Activated CD8-positive, alpha-beta memory T cell treated with anti-CD3 and anti-CD28 coated beads for 1 hour (primary cell): ENCODE measurements at regions not wholly inside any gene's neighbourhood (a gene's known extent, or its start where the extent isn't known, plus 50 kb on each side); places are given as distances from the start of the nearest gene placed in this dataset.
"Not testable (repeated sequence)": the region's sequence is repeated elsewhere in the genome, so short reads cannot be mapped to it uniquely, and the experiment has no call there.

Experiments
- DNase-seq, 2 donors: peaks; one replicate each; pipeline ENCODE4 v3.0.0-alpha.2; 2020; ENCODE audit warnings: low read depth in 1 of 2; ENCODE audit errors: extremely low read depth in 1 of 2

DNA sequence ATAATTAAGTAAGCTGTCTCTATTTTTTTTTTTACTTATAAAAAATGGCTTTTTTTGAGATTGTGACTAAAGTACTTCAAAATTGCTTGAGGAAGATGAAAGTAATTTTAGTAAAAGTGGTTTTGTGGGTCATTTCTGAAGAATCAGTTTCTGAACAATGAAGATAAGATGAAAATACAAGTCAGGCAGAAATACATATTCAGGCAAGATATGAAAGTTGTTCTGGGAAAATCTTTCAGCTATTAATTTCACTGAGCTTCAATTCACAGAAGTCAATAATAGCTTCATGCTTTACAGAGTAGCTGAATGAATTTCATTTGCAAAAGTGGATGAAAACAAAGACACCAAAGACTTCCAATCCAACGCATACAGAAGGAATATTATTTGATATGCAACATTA is 305.2 kb upstream of the ARSJ start:
- DNase-seq = no peak

DNA sequence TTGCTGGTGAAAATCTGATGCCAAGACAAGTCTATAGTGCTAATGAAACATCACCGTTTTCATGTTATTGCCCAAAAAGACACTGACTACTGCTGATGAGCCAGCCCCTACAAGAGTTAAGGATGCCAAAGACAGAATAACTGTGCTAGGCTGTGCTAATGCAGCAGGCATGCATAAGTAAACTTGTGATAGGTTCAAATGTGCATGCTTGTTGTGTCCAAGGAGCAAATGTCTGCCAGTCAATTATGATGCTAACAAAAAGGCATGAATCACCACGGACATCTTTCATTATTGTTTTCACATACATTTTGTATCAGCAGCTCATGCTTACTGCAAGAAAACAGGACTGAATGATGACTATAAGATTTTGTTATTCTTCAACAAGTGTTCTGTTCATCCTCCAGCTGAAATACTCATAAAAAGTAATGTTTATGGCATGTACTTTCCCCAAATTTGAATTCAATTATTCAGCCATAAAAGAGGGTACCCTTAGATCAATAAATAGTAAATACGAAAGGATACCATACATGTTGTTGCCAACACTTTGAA is 306.9 kb upstream of the ARSJ start:
- no peak for DNase-seq

DNA sequence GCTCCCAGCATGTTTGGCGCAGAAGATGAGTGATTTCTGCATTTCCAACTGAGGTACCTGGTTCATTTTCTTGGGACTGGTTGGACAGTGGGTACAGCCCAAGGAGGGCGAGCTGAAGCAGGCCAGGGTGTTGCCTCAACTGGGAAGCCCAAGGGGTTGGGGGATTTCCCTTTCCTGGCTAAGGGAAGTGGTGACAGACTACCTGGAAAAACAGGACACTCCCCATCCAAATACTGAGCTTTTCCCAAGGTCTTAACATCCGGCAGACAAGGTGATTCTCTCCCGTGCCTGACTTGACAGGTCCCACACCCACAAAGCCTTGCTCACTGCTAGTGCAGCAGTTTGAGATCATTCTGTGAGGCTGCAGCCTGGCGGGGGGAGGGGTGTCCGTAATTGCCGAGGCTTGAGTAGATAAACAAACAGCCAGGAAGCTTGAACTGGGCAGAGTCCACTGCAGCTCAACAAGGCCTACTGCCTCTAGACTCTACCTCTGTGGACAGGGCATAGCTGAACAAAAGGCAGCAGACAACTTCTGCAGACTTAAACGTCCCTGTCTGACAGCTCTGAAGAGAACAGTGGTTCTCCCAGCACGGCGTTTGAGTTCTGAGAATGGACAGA is 307.7 kb upstream of the ARSJ start:
- no peak for DNase-seq

DNA sequence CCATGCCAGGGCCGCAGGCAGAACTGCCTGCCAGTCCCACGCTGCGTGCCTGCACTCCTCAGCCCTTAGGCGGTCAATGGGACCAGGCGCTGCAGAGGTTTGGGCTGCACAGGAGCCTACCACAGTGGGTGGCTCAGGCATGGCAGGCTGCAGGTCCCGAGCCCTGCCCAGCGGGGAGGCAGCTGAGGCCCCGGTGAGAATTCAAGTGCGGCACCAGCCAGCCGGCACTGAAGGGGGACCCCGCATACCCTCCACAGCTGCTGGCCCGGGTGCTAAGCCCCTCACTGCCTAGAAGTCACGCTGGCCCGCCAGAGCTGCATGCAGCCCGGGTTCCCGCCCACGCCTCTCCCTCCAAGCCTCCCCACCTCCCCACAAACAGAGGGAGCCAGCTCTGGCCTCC is 302.5 kb upstream of the UGT8 start:
- no peak for DNase-seq

DNA sequence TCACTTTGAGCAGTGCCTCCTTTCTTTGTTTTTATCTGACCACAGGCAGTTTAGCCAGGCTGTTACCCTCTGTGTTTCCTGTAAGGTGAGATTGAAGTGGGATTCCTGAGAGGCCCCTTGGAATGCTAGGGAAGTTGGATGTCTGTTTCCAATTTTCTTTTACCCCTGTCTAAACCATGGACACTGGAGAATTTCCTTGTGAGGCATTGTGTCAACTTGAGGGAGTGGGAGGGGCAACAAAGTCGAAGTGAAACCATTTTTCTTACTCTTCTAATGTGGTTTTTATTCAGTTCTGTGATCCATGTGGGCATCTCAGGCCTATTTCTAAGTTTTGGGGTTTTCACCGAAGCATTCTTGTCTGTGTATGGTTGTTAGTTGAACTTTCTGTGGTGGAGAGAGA is 296.1 kb upstream of the UGT8 start:
- no peak for DNase-seq

DNA sequence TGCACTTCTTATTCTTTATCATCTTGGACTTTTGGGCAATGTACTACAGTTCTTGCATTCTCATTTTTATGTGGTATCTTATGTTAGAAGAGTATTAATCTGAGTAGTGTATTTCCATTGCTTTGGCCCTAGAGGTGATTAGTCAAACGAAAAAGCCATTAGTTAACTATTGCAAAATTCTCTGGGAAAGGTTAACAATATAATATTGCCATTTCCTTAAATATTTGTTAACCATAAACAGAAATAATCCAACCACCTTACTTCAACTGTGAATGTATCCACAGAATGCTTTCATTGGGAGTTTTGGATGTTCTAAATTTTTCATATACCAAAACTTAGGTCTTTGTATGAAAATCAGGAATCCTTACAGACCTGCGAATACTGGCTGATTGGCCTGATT is 294.6 kb upstream of the UGT8 start:
- no peak for DNase-seq

DNA sequence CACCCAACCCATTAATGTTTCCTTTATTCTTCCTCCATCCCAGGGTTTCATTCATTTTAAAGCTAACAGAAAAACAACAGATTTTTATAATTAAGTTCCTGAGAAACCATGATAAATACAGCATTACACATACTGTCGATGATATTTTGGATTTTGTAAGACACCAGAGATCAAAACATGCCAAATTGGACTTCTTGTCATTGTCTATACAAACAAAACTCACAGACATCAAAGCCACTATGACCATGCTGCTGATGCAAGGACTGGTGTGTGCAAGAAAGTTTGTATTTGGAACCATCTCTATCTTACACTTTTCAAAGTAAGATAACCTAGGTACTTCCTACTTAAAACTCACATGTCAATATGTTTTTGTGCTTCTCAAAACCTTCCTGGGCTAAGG is 294.0 kb upstream of the UGT8 start:
- no peak for DNase-seq

DNA sequence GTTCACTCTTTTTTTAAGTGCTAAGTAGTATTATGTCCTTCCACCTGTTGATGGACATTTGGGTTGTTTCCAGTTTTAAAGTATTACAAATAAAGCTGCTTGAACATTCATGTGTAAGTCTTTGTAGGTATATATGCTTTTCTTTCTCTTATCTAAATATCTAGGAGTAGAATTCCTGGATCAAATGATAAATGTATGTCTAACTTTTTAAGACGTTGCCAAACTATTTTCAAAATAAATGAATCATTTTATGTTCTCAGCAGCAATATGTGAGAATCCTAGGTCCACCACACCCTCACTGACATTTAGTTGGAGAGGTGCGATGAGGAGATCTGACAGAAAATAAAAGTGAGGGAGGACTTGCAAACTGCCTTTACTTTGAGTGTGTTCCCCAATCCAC is 291.7 kb upstream of the UGT8 start:
- DNase-seq = no peak

DNA sequence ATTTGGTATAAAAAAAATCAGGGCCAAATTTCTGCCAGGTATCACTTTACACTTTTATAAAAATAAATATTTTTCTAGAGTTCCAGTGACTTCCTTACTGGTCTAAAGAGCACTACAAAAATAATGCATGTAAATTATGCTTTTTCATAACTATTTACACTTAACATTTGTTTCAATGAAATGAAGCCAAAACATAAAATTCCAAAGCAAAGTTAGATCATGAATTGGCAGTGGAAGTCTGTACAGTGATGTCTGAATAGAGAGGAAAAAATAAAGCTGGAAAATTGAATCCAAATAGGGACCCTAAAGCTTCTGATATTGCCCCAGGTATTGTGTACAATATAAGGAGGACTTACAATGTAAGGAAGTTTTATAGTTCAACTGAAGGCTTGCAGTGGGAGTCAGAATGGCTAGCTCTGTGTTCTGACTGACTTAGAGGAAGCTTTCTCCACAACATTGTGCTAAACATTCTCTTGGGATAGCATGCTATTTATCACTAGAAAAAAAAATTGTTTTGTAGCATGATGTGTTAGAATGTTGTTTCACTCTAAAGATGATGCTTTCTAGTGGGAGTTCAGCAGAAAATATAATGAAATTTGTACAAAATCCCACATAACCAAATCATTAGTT is 288.2 kb upstream of the UGT8 start:
- no peak for DNase-seq

DNA sequence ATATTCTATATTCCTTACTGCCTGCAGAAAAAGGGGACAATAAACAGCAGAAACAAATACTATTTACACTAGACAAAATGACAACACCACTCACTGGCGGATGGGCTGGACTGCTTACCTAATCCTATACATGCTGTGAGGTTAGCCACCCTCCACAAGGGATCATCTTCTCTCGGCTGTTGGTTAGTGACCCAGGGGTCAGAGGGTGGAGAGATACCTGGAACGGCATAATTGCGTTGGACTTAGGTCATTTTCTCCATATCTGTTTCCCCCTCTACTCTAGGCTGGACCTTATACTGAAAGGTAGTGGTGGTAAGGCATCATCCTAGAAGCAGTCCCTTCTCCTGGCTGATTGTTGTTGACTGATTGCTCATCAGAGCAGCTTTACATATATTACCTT is 286.8 kb upstream of the UGT8 start:
- DNase-seq = no peak

DNA sequence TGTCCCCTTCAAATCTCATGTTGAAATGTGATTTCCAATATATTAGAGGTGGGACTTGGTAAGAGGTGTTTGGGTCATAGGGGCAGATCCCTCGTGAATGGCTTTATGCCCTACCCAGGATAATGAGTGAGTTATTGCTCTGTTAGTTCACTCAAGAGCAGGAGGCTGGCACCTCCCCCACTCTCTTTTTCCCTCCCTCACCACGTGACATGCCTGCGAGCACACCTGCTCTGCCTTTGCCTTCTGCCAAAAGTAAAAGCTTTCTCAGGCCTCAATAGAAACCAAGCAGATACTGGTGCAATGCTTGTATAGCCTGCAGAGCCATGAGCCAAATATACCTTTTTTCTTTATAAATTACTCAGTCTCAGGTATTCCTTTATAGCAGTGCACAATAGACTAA is 286.3 kb upstream of the UGT8 start:
- no peak for DNase-seq

DNA sequence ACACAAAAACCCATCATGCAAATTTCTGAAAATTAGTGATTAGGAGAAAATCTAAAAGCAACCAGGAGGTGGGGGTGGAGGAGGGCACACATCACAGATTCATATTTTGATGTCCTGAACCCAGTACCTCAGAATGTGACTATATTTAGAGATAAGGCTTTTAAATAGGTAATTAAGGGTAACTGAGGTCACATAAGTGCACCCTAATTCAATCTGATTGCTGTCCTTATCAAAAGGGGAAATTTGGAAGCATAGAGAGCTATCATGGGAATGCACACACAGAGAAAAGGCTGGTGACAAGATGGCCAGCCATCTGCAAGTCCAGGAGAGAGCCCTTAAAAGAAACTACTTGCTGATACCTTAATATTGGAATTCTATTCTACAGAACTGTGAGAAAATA is 281.8 kb upstream of the UGT8 start:
- no peak for DNase-seq

DNA sequence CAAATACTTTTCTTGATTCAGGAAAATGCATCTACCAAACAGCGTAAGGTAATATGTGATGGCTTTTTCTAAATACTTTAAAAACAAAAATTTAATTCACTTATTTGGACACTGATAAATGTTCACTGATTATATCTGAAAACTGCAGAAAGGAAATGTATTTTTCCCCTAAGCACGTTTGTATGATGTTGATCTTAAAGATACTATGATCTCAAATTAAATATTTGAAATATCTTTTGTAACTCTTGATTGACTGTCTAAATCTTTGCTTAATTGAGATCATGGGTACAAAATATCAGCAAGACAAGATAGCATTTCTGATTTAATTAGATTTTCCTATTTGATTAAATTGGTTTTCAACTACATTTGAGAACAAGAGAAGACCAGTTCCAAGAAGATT is 281.0 kb upstream of the UGT8 start:
- no peak for DNase-seq

DNA sequence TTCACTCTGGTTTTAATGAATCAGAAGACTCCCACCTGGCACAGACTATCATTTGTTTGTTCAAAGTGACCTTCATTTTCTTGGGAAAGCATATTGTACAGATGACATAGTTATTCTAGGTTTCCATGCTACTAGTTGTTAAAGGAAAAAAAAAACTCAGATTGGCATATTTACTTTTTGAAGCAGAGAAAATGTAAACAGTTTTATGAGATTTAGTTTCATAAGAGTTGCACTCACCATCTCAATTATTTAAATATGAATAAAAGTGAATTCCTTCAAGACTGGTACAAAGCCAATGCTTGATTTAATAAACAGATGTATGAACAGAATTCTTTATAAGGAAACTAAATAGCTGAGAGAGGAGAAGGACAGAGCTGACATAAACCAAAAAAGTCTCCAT is 280.3 kb upstream of the UGT8 start:
- no peak for DNase-seq

DNA sequence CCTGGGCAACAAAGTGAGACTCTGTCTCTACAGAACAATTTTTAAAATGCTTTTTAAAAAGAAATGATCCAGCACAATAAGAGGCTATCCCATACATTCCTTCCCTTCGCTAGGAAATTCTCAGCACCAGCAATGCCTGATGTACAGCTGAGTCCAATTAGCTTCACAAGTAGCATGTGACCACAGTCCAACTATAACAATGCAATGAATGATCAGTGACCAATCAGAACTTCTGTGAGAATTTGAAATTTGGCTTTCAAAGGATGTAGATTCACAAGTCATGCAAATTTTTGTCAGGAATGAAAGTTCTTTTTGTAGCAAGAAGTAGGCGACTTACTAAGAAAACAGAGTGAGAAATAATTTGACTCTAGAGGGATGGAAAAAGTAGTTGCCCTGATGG is 278.5 kb upstream of the UGT8 start:
- DNase-seq = no peak

DNA sequence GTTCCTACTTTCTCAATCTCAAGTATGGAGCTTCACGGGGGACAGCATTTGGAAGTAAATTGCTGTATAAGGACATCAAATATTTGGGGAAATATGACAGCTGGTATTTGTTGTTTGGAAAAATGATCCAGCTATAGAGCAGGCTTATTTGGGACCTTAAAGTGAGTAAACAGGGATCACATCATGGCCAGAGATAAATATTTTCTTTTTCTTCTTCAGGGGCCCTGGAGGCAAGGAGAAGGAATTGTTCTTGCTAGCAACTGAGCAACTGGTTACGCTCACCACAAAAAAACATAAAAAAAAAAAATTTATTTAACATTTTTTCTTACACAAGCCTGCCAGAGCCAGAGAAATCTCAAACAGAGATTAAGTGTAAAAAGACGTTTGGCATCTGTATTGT is 277.2 kb upstream of the UGT8 start:
- DNase-seq = no peak

DNA sequence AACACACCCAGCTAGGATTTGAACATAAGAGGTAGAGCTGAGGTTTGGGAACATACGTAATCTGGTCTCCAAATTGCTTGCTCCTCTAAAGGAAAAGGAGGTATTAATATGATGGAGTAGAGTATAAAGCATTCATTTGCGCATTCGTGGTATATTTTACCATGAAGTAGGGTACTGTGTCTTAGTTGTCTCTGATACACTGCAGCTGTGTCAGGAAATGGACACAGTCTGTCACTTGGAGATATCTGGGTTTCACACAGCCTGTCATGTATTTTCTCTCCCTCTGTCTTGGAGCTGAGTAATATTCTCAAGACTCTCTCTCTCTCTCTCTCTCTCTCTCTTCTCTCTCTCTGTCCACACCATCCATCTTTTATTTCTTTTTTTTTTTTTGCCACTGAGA is 274.8 kb upstream of the UGT8 start:
- DNase-seq = no peak

DNA sequence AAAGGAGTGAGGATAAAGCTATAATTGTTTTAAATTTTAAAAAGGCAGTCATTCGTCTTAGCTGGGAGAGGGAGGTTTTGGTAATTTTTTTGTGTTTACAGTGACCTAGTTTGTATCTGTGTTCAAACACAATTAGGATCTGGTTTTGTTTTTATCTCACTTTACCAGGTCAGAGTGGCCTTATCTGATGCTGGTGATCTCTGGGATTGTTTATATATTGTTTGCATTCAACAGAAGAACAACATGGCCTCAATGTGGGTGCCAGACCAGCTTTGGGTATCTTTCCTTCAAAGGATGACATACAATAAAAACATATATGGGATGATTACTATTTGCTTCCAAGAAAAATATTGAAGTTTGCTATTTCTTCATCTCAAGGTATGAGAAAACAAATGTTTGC is 272.2 kb upstream of the UGT8 start:
- no peak for DNase-seq

DNA sequence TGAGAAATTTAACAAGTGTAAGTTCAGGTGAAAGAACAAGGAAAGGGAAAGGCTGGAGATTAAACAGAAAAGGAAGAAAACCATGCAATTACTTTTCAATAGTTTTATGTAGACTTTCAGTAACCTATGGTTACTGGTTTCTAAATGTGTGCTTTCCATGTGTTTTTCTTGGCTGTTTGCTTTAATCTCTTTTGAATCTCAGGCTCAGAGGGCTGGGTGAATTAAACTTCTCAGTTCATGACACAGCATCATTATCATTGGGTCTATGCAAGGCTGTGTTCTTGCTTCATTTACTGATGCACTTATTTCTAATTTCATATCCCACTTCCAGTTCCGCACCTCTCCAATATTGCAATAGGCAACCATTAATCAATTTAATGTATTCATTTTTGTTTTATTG is 266.5 kb upstream of the UGT8 start:
- DNase-seq = no peak

DNA sequence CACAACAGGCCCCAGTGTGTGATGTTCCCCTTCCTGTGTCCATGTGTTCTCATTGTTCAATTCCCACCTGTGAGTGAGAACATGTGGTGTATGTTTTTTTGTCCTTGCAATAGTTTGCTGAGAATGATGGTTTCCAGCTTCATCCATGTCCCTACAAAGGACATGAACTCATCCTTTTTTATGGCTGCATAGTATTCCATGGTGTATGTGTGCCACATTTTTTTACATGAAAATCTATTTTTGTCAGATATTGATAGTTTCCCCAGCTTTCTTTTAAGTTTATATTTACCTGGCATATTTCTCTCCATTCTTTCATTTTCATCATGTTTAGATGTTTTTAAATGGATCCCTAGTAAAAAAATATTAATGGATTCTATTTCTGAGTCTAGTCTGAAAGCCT is 264.2 kb upstream of the UGT8 start:
- DNase-seq = not testable (repeated sequence)

DNA sequence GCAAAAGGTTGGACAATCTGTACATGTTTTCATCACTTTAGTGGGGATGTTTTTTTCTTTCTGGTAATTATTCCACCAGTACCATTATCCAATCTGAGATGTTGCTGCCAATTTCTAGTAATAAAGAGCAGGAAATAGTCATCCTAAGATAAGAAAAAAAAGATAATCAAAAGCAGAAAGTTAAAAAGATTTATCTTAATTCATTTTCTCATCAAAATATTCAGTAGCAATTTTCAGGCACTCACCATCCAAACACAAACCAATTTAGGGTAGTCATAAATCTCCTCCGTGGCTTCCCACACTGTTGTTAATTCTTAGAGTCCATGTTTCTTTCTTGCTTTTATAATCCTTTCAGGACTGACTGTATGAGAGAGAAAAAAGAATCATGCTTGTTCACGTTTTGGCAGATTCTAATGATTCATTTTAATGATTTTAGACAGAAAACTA is 263.7 kb upstream of the UGT8 start:
- DNase-seq = no peak

DNA sequence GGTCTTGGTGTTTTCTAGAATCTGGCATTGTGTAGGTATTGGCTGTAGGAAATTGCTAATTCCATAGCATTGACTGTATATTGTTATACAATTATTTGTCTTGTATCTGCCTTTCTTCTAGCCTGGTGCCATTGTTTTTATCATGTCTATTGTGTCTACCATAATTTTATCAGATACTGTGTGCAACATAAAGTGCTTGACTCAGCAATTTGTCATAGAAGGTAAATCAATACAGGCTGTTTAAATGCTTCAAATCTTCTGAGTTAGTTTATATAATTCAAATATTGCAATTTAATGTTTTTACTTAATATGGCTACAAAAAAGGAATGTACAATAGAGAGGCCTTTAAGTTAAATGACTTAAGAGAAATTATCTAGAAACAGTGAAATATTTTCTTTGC is 263.3 kb upstream of the UGT8 start:
- no peak for DNase-seq

DNA sequence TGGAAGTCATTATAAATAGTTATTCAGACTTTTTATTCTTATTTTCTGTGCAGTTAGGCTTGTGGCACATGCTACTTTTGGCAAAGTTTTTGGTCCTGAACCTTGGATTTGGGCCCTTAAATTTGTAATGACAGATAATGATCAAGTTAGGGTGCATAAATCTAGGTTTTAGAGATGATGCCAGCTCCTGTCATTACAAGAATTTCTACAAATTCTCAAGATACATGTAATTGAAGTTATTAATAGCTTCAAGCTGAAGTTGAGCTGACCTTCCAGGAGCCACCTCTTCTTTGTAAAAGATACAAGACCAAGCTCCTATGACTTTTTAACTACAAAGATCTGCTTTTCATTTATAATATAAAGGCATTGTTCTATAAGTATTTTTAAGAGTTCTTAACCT is 255.6 kb upstream of the UGT8 start:
- no peak for DNase-seq
